GM18505 (cell line): ENCODE measurements at regions not wholly inside any gene's neighbourhood (a gene's known extent, or its start where the extent isn't known, plus 50 kb on each side); places are given as distances from the start of the nearest gene placed in this dataset.
A peak's percentile ranks its signal among the peaks of the same experiment; 100 is the strongest.

Source experiments
- ATAC-seq: cut with Tn5 transposase; IDR thresholded peaks from one replicate; pipeline ENCODE4 v1.9.1; 2021; ENCODE audit not compliant: unreplicated experiment
- POLR2A ChIP-seq: IDR thresholded peaks from 4 replicates; pipeline ENCODE4 v1.6.1; 2011; ENCODE audit warnings: borderline replicate concordance; ENCODE audit not compliant: insufficient read depth, insufficient read length; ENCODE audit errors: extremely low read depth

DNA sequence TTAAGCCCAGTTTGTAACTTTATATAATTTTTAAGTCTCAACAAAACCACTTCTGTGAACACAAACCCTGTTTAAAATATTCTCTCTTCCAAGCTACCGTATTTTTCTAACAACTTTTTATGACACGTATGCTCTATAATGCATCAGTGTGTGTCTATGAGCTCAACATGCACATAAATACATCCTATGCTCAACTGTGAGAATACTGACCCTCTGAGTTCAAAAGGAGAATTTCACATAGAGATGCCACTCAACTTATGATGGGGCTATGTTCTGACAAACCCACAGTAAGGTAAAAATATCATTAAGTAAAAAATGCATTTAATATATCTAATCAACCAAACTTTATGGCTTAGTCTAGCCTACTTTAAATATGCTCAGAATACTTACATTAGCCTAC lies 1139.7 kb upstream of the SPRY2 start:
- TF ChIP-seq POLR2A: no peak
- ATAC-seq: no peak

DNA sequence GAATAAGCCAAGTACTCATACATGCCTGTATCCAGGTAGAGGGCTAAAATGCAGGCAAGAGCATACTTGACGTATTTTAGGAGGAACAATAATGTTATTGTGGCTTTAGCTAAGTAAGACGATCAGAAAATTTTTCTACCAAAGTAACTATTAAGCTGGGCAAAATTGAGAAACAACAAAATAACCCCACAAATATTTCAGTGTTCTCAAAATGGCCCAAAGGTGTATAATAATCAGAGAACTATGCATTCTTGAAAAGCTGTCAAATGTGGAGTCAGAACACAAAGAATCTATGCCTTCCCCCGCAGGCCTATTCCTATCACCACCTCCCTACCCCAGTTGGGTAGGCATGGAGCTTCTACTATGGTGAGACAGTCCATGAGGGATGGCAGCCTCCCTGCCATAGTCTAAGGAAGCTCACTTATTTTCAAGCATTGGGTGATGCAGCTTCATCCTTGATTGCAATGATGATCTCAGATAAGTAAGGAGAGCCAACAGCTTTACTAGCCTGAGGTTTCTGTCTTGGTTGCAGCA lies 1132.5 kb upstream of the SPRY2 start:
- no peak for ATAC-seq
- no peak for TF ChIP-seq POLR2A

DNA sequence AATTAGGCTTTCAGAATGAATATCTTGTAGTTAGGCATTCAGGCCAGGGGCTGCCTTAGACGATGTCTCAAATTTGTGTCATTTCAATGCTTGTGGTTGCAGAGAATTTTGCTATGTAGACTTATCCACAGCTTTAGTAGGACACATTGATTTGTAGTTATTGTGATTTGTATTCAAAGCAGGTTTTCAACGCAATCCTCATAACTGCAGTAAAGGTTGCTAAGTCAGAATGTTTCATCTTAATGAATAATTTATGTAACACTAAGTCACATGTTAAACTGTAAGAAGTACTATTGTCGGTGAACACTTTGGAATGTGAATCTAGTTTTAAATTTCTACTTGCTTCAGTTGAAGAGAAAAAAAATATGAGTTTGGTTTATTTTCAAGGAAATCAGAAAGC lies 1117.2 kb upstream of the SPRY2 start:
- TF ChIP-seq POLR2A: no peak
- ATAC-seq: no peak

DNA sequence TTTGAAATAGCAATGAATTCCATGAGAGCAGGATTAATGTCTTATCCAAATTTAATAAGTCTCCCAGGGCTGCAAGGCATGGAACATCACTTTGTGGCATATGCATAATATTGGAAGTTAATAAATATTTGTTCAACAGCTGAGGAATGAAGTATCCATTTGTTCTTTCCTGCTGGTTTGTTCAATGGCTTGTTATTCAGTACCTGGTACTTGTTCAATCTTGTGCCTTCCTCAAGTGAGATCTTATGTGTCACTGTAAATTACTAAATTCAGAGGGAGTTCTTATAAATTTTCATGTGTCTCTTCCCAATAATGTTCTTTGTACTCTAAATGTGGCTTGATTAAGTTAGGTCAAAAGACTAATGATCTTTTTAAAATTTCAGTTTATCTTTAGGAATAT lies 1105.5 kb upstream of the SPRY2 start:
- TF ChIP-seq POLR2A: no peak
- no peak for ATAC-seq

DNA sequence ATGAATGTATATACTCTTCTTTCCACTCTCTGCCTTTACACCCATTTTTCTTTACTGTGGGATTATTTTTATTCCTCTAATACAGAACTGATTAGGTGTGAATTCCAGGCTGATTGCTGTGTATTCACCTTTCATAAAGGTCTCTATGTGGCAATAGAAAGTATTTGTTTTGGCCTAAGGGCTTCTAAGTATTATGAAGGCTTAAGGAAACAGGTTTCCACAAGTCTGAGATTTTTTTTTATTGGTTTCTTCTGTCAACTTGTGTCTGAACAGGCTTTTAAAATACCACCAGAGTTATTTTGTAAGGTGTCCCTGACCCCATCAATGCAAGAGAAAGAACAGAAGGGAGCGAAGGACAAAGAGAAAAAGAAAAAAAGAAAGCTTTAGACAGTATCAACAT lies 1102.0 kb upstream of the SPRY2 start:
- TF ChIP-seq POLR2A: no peak

DNA sequence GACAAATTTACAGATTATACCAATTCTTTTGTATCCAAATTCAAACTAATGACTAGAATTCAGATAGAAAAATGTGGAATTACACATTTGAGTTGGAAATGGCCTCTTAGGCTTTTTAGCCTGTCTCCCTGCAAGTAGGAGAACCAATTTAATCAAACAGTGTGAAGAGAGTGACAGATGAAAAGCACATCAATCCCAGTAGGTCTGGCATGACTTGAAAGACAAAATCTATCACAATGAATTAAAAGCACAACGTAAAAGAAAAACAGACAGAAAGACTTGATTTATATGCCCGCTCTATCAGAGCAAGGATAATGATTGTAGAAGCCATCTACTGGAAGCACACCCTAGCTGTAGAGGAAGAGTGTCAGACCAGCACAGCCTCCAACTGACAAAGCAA lies 1084.4 kb upstream of the SPRY2 start:
- no peak for ATAC-seq
- no peak for TF ChIP-seq POLR2A

More for the DNA sequence above, 1102.0 kb upstream of the SPRY2 start:
- ATAC-seq: no peak

DNA sequence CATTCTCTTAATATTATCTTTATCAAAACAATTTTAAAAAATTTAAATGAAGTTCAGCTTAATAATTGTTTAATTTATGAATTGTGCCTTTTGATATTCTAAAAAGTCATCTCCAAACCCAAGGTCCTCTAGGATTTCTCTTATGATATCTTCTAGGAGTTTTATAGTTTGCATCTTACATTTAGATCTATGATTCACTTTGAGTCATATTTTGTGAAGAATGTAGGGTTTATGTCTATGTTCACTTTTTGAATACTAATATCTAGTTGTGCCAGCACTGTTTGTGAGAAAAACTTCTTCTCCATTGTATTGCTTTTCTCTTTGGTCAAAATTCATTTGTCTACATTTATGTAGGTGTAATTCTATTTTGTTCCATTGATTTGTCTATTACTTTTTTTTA lies 1068.4 kb upstream of the SPRY2 start:
- TF ChIP-seq POLR2A: no peak
- ATAC-seq: no peak

DNA sequence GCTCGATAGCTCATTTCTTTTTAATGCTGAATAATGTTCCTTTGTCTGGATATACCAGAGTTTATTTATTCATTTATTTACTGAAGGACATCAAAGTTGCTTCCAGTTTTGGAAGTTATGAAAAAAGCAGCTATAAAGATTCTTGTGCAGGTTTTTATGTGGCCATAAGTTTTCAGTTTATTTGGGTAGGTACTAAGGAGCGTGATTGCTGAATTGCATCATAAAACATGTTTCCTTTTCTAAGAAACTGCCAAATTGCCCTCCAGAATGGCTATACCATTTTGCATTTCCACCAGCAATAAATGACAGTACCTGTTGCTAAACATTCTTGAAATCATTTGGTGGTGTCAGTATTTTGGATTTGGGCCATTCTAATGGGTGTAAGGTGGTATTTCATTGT lies 1067.7 kb upstream of the SPRY2 start:
- TF ChIP-seq POLR2A: no peak
- ATAC-seq: no peak

DNA sequence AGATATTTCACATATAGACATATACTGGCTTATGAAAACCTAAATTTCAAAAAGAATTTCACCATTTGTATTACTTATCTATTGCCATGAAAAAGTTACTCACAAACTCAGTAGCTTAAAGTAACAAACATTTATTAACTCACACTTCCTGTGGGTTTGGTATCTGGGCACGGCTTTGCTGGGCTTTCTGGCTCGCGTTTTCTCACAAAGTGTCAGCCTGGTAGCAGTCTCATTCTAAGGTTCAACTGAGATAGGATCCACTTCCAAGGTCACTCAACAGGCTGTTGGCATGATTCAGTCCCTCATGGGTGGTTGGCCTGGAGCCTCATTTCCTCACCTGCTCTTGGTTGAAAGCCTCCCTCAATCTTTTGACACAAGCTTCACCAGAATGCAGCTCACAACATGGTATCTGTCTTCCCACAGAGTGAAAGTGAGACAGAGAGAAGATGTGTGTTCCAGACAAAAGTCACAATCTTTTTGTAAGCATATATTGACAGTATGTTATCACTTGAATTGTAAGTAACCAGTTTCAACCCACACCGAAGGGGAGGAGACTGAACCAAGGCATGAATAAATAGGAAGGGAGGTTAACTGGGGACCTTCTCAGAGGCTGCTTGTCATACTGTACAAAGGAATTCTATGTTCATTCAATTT lies 1065.8 kb upstream of the SPRY2 start:
- no peak for TF ChIP-seq POLR2A
- peak; percentile 77 for ATAC-seq

DNA sequence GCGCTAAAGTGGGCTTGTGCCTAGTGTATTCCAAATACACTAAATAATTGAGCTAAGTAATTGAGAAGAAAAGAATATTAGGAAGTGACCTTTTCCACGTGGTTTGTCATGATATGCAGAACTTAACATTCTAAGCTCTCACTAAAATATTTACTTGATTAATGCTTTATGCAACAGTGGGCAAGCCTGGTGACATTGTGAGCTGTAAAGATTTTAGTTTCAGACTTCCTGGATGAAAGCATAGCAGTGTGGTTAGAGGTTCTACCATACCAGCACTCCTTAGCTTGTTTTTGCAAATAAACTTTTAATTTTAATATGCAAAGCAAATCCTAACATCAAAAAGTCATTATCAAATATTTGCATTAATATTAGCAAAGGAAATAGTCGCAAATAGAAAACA lies 1065.1 kb upstream of the SPRY2 start:
- no peak for ATAC-seq
- no peak for TF ChIP-seq POLR2A

DNA sequence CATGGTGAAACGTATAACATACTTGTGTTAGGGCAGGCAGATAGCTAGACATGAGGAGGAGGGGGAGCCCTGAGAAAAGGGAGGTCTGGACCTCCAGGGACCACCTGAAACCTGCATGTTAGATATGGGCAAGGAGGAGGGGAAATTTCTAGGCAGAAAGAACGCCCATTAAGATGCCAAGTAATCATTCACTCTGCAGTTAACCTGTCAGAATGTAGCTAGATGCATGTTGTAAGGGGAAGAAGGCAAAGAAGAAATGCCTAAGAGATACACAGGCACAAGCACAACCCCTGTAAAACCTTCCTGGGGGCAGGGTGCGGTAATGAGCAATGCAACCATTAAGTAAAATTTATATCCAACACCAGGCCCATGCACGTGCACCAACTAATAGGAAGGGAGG lies 1055.3 kb upstream of the SPRY2 start:
- no peak for TF ChIP-seq POLR2A
- no peak for ATAC-seq

DNA sequence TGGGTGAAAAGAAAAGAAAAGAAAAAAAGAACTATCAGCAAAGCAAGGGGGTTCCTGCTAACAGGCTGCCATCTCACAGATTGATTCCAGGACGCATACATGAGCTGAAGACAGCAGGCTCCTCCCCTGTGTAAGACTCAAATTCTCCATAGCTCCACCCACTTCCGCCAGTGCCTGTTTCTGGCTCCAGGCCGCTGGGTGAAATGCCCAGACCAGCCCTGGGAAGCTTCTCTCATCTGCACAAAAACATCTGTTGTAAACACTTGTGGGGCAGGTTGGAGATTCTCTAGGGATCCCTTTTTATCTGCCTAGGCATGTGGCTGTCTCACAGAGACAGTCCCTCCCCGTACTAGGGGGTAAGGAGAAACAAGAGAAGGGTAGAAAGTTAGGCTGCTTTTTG lies 1054.4 kb upstream of the SPRY2 start:
- no peak for TF ChIP-seq POLR2A
- no peak for ATAC-seq

DNA sequence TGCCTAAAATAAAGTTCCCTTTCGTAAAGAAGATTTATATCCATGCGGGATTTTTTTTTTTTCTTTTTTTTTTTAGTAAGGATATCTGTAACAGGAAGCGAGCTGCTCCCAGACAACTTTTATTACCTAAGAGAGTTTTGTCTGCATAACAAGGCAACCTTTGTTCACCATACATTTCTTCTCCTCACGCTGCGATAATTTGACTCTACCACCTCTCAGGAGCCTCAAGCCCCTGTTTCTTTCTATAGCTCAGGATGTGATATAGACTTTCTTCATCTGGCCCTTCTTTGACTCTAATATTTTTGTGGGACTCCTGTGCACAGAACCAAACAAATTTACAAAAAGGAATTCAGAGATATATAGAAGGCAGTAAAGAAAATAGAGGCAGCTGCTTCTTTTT lies 1053.7 kb upstream of the SPRY2 start:
- TF ChIP-seq POLR2A: no peak
- no peak for ATAC-seq

DNA sequence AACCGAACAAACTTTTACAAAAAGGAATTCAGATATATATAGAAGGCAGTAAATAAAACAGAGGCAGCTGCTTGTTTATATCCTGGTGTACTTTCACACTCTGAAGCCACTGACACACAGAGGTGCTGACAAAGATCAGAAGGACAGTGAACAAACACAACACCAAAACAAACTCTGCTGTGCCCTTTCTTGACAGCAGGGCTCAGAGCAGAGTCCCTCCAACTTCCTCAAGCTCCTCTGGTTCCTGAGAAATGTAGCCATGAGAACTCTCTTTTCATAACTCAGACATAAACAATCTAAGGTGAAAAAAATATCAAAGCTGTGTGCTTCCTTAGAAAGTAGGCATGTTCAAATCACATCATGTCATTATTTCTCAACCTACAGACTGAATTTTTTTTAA lies 1052.8 kb upstream of the SPRY2 start:
- TF ChIP-seq POLR2A: no peak
- ATAC-seq: no peak

DNA sequence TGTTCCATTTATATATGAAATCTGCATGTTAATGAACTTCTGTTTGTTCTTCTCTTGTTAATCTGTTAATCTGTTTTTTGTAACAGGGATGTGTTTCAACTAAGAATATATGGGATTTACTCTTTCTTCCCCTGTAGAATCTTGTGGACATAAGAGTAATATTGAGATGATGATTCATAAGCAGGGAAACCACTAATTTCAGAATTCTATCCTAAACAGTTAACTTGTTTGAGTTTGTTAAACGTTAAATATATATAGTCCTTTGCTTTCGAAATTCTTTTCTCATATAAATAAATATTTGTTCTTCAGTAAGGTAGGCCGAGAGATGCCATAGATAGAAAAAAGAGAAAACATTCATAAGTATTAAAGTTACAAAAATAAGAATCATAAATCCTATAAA lies 1052.2 kb upstream of the SPRY2 start:
- no peak for ATAC-seq
- no peak for TF ChIP-seq POLR2A
